Stimulated activated CD4-positive, alpha-beta T cell treated with anti-CD3 and anti-CD28 coated beads, Interleukin-4, amount 100 ng/mL, for 48 hours (primary cell): ENCODE measurements at regions not wholly inside any gene's neighbourhood (a gene's known extent, or its start where the extent isn't known, plus 50 kb on each side); places are given as distances from the start of the nearest gene placed in this dataset.

Source experiments
- DNase-seq, 2 donors: peaks; one replicate each; pipeline ENCODE4 v3.0.0-alpha.2; 2020; ENCODE audit warnings: low read depth in 2 of 2

GRCh38 chr13:28545583-28546333 is 50.8 kb upstream of the FLT1 start:
- DNase-seq = no peak
